Astrocyte of the spinal cord (primary cell): ENCODE measurements at regions not wholly inside any gene's neighbourhood (a gene's known extent, or its start where the extent isn't known, plus 50 kb on each side); places are given as distances from the start of the nearest gene placed in this dataset.

Experiments
- DNase-seq: peaks from one replicate; pipeline ENCODE4 v3.0.0; 2011; ENCODE audit warnings: low read depth, low spot score
- H3K4me3 ChIP-seq: 2 replicates; pipeline ENCODE4 v1.5.1; 2011; ENCODE audit warnings: low read depth, mild to moderate bottlenecking, low read length, moderate library complexity
- in situ Hi-C: cut with HindIII; loops from 2 replicates; pipeline ENCODE4 v1.10.0; 2017; ENCODE audit warnings: low sequenced_read_pairs
- TF ChIP-seq, protein P1 (sequence below): IDR thresholded peaks from 2 replicates; pipeline ENCODE4 v1.5.1; 2012; ENCODE audit warnings: low read depth, mild to moderate bottlenecking, low read length, inconsistent platforms

DNA sequence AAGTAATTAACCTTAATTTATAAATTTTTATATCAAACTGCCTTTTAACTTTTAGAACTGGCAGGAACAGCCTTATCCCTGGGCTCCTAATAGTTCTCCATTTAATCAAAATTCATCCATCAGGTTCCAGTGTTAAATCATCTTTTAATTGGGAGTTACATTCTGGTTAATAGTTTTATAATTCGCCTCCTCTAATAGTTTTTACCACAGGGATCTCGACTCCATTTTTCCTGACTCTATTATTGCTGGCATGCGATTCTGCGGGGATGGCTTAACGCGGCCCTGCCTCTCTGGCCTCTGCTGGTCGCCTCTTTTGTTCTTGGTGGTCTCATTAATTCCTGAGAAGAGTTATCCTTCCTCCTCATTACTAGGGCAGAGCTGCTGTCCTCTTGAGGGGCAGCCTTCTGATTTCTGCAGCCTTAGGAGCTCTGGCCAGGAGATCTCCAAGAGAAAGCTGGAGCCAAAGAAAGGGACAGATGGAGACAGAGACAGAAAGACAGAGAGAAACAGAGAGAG lies 71.1 kb downstream of the MRM1 start:
- TF ChIP-seq, protein P1, sequence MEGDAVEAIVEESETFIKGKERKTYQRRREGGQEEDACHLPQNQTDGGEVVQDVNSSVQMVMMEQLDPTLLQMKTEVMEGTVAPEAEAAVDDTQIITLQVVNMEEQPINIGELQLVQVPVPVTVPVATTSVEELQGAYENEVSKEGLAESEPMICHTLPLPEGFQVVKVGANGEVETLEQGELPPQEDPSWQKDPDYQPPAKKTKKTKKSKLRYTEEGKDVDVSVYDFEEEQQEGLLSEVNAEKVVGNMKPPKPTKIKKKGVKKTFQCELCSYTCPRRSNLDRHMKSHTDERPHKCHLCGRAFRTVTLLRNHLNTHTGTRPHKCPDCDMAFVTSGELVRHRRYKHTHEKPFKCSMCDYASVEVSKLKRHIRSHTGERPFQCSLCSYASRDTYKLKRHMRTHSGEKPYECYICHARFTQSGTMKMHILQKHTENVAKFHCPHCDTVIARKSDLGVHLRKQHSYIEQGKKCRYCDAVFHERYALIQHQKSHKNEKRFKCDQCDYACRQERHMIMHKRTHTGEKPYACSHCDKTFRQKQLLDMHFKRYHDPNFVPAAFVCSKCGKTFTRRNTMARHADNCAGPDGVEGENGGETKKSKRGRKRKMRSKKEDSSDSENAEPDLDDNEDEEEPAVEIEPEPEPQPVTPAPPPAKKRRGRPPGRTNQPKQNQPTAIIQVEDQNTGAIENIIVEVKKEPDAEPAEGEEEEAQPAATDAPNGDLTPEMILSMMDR = no peak
- no peak for DNase-seq
- in situ Hi-C loops = no loop called here
- no peak overlapping the region for H3K4me3 ChIP-seq

DNA sequence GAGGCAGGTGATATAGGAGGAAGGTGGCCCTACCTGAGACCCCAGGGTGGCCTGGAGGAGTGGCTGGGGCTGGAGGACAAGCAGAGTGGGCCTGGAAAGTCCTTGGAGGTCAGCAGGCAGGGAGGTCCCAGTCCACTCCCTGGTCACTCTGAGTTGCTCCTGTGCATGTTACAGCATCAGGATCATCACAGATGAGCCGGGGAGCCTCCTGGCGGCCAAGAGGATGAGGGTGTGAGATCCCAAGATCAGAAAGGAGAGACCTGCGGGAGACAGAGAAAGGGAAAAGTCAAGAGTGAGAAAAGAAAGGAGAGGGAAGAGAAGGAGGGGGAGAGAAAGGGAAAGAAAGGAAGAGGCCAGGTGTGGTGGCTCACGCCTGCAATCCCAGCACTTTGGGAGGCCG lies 71.7 kb downstream of the MRM1 start:
- H3K4me3 ChIP-seq = no peak overlapping the region
- TF ChIP-seq, protein P1 = no peak
- in situ Hi-C loops = no loop called here
- DNase-seq = no peak

- TF ChIP-seq, protein P1 = no peak
- DNase-seq = no peak
- in situ Hi-C loops = no loop called here
- no peak overlapping the region for H3K4me3 ChIP-seq
Observed at GRCh38 chr17:36673637-36674277, 72.4 kb downstream of the MRM1 start.

DNA sequence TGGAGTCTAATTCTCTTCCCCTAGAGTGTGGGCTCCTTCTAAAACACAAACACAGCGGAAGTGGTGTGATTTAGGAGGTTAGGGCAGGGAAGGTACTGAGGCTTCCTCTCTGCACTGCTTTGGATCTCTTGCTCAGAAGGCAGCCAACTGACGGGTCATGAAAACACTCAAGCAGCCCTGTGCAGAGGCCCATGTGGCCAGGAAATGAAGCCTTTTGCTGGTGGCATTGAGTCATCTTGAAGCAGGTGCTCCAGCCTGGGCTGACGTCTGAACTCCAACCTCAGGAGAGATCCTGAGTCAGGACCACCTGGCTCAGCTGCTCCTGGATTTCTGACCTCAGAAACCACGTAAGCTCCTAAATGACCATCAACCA lies 72.9 kb downstream of the MRM1 start:
- DNase-seq = no peak
- no peak overlapping the region for H3K4me3 ChIP-seq
- in situ Hi-C loops = no loop called here
- TF ChIP-seq, protein P1 = no peak

- H3K4me3 ChIP-seq = no peak overlapping the region
- in situ Hi-C loops = no loop called here
- no peak for DNase-seq
- TF ChIP-seq, protein P1 = no peak
Observed at GRCh38 chr17:36675250-36675649, 73.9 kb downstream of the MRM1 start.

GRCh38 chr17:36675786-36676185 lies 74.4 kb downstream of the MRM1 start:
- in situ Hi-C loops = no loop called here
- DNase-seq = no peak
- TF ChIP-seq, protein P1 = no peak
- no peak overlapping the region for H3K4me3 ChIP-seq
